Mesodermal cell (in vitro differentiated cells): ENCODE measurements at regions not wholly inside any gene's neighbourhood (a gene's known extent, or its start where the extent isn't known, plus 50 kb on each side); places are given as distances from the start of the nearest gene placed in this dataset.

ENCODE experiments used
- H3K27ac ChIP-seq: 2 replicates; pipeline ENCODE4 v1.7.0; 2013; ENCODE audit warnings: mild to moderate bottlenecking, low read depth, low read length, moderate library complexity; ENCODE audit not compliant: severe bottlenecking
- H3K36me3 ChIP-seq: 2 replicates; pipeline ENCODE4 v1.7.1; 2013; ENCODE audit warnings: mild to moderate bottlenecking, low read length, moderate library complexity; ENCODE audit not compliant: control insufficient read depth, insufficient read depth
- H3K4me1 ChIP-seq: one replicate; pipeline ENCODE4 v1.7.1; 2013; ENCODE audit warnings: mild to moderate bottlenecking, low read length; ENCODE audit not compliant: insufficient read depth, control insufficient read depth, poor library complexity, severe bottlenecking
- H3K4me3 ChIP-seq: 2 replicates; pipeline ENCODE4 v1.7.0; 2013; ENCODE audit warnings: low read length, control low read depth, mild to moderate bottlenecking; ENCODE audit not compliant: insufficient read depth, poor library complexity, severe bottlenecking; ENCODE audit errors: extremely low read depth
- H3K9me3 ChIP-seq: 2 replicates; pipeline ENCODE4 v1.7.1; 2013; ENCODE audit warnings: mild to moderate bottlenecking, low read length, moderate library complexity; ENCODE audit not compliant: control insufficient read depth
- WGBS, 2 experiments: methylation state at CpG; one replicate each; pipeline ENCODE4 v1.1.5; 2013; ENCODE audit warnings: missing lambda C conversion rate in 2 of 2; ENCODE audit not compliant: insufficient coverage in 2 of 2; 5-methylcytosine and 5-hydroxymethylcytosine counted together

DNA sequence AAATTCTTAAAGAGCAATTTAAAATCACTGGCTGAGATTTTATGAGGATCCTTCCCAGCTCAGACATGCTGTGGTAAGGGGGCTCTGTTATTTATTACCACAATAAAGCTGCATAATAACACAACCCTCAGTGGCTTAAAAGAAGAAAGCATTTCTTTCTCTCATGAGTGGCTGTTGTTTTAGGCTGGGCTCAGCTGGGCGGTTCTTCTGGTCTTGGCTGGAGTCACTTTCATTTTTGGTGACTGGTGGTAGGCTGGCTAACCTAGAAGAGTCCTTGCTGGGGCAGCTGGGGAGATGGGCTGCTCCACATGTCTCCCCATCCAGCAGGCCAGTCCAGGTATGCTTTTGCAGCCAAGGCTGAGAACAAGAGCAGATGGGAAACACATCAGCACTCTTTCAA lies 113.0 kb upstream of the MSX1 start:
- peaks cover 18% of the 10 kb centered on the region for H3K9me3 ChIP-seq
- no peaks in the 10 kb centered on the region for H3K4me1 ChIP-seq
- H3K36me3 ChIP-seq: no peaks in the 10 kb centered on the region
- no CpG with 5 or more reads among the region's 1 CpG for WGBS, 2 experiments
- H3K27ac ChIP-seq: no peak overlapping the region
- H3K4me3 ChIP-seq: no peak overlapping the region

DNA sequence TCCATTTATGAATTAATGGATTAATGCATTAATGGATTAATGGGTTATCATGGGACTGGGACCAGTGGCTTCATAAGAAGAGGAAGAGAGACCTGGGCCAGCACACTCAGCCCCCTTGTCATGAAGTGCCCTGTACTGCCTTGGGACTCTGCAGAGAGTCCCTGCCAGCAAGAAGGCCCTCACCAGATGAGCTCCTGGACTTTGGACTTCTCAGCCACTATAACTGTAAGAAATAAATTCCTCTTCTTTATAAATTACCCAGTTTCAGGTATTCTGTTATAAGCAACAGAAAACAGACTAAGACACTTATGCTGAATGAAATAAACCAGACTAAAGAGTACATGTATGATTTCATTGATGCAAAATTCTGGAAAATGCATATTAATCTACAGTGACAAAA lies 119.4 kb upstream of the MSX1 start:
- peaks cover 4% of the 10 kb centered on the region for H3K9me3 ChIP-seq
- no peak overlapping the region for H3K27ac ChIP-seq
- H3K4me3 ChIP-seq: no peak overlapping the region
- peaks cover 5% of the 10 kb centered on the region for H3K4me1 ChIP-seq
- no peaks in the 10 kb centered on the region for H3K36me3 ChIP-seq

GRCh38 chr4:4735870-4736269 lies 123.6 kb upstream of the MSX1 start:
- peaks cover 5% of the 10 kb centered on the region for H3K4me1 ChIP-seq
- no peaks in the 10 kb centered on the region for H3K36me3 ChIP-seq
- no peak overlapping the region for H3K4me3 ChIP-seq
- WGBS, 2 experiments: 91 to 93% methylated on average over 2 to 5 of the region's 6 CpGs
- H3K27ac ChIP-seq: no peak overlapping the region
- no peaks in the 10 kb centered on the region for H3K9me3 ChIP-seq

- Histone ChIP-seq H3K4me1 (peaks cover 5% of the 10 kb centered on the region), H3K9me3 (no peaks in the 10 kb centered on the region), H3K27ac (no peak overlapping the region), H3K36me3 (no peaks in the 10 kb centered on the region), H3K4me3 (no peak overlapping the region)
- 87 to 100% methylated on average over 3 to 5 of the region's 9 CpGs for WGBS, 2 experiments
Observed at GRCh38 chr4:4735136-4735750, 124.2 kb upstream of the MSX1 start.

GRCh38 chr4:4734425-4734824 lies 125.0 kb upstream of the MSX1 start:
- H3K9me3 ChIP-seq: no peaks in the 10 kb centered on the region
- H3K4me1 ChIP-seq: peaks cover 5% of the 10 kb centered on the region
- H3K36me3 ChIP-seq: no peaks in the 10 kb centered on the region
- WGBS, 2 experiments: 95 to 96% methylated on average over 4 to 5 of the region's 5 CpGs
- H3K4me3 ChIP-seq: no peak overlapping the region
- no peak overlapping the region for H3K27ac ChIP-seq

DNA sequence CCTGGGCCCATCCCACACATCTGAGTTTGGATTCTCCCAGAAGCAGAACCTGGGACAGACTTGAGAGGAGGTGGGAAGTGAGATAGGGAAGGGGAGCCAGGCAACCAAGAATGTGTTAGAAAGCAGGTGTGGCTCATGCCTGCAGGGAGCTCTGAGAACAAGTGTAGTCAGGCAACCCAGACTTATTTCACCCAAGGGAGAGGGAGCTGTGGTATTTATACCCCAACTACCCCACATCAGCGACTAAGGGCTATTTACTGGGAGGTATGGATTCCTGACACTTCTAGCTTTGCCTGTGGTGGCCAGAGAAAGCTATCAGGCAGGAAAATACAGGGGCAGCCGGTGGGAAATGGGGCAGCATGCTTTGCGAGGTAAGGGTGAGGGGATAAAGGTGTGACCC lies 125.8 kb upstream of the MSX1 start:
- 95% methylated on average over 2 of the region's 3 CpGs; no CpG with 5 or more reads in 1 of the 2 experiments for WGBS, 2 experiments
- H3K36me3 ChIP-seq: no peaks in the 10 kb centered on the region
- H3K27ac ChIP-seq: no peak overlapping the region
- no peaks in the 10 kb centered on the region for H3K9me3 ChIP-seq
- peaks cover 5% of the 10 kb centered on the region for H3K4me1 ChIP-seq
- no peak overlapping the region for H3K4me3 ChIP-seq

- Histone ChIP-seq H3K4me1 (no peaks in the 10 kb centered on the region), H3K36me3 (no peaks in the 10 kb centered on the region), H3K4me3 (no peak overlapping the region), H3K27ac (no peak overlapping the region), H3K9me3 (peaks cover 22% of the 10 kb centered on the region)
- 89% methylated on average over 11 of the region's 11 CpGs for WGBS, 2 experiments
Observed at GRCh38 chr4:4730249-4730648, 129.2 kb upstream of the MSX1 start.

- Histone ChIP-seq H3K27ac (no peak overlapping the region), H3K4me3 (no peak overlapping the region), H3K36me3 (no peaks in the 10 kb centered on the region), H3K9me3 (peaks cover 26% of the 10 kb centered on the region), H3K4me1 (no peaks in the 10 kb centered on the region)
- 92 to 97% methylated on average over 6 to 7 of the region's 7 CpGs for WGBS, 2 experiments
Observed at GRCh38 chr4:4729206-4729605, 130.3 kb upstream of the MSX1 start.

- no CpG with 5 or more reads among the region's 1 CpG for WGBS, 2 experiments
- Histone ChIP-seq H3K9me3 (peaks cover 33% of the 10 kb centered on the region), H3K36me3 (no peaks in the 10 kb centered on the region), H3K4me1 (no peaks in the 10 kb centered on the region), H3K27ac (no peak overlapping the region), H3K4me3 (no peak overlapping the region)
Observed at GRCh38 chr4:4727536-4727935, 131.9 kb upstream of the MSX1 start.

DNA sequence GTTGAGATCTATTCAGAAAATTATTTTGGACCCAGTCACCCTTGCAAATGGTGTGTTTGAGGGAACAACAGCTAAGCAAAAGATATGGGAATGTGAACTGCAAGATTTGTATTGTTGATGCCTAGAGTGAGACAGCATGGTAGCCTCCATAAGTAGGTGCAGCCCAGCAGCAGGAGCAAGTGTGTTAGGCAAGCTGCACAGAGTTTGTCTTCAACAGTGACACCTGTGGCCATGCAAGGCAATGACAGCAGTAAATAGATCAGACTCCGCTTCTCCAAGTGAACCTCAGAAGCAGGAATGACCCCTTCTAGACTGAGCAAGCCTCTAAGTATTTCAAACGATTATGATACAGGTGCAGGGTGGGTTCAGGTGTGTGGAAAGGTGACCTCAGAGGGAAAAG lies 133.4 kb upstream of the MSX1 start:
- H3K36me3 ChIP-seq: no peaks in the 10 kb centered on the region
- WGBS, 2 experiments: 82 to 94% methylated on average over 2 of the region's 2 CpGs
- H3K4me1 ChIP-seq: no peaks in the 10 kb centered on the region
- no peak overlapping the region for H3K4me3 ChIP-seq
- H3K9me3 ChIP-seq: peaks cover 33% of the 10 kb centered on the region
- H3K27ac ChIP-seq: no peak overlapping the region

- Histone ChIP-seq H3K4me1 (no peaks in the 10 kb centered on the region), H3K4me3 (no peak overlapping the region), H3K27ac (no peak overlapping the region), H3K36me3 (no peaks in the 10 kb centered on the region), H3K9me3 (peaks cover 33% of the 10 kb centered on the region)
- 89 to 100% methylated on average over 3 of the region's 4 CpGs for WGBS, 2 experiments
Observed at GRCh38 chr4:4724321-4724720, 135.1 kb upstream of the MSX1 start.
